B cell (primary cell): ENCODE measurements at regions not wholly inside any gene's neighbourhood (a gene's known extent, or its start where the extent isn't known, plus 50 kb on each side); places are given as distances from the start of the nearest gene placed in this dataset.

Experiments used
- ATAC-seq: fragments of 200-7000 bp; cut with Tn5 transposase; one replicate; pipeline ENCODE4 v1.10.0; 2021; ENCODE audit warnings: low read depth, mild to moderate bottlenecking, moderate number of reproducible peaks, moderate library complexity
- CTCF ChIA-PET: fragments of 350-600 bp; sonication (Branson Sonifier 250); formaldehyde crosslinking; loops from one replicate; lab custom pipeline; 2021; ENCODE audit warnings: antibody characterized with exemption, inconsistent platforms; lab: Charles Lee
- POLR2A ChIA-PET: fragments of 350-600 bp; sonication (Branson Sonifier 250); formaldehyde crosslinking; loops from one replicate; lab custom pipeline; 2021; ENCODE audit warnings: antibody characterized with exemption; lab: Charles Lee
- DNase-seq: peaks from one replicate; pipeline ENCODE4 v3.0.0; 2013
- H2AFZ ChIP-seq: 2 replicates; pipeline ENCODE4 v1.6.1; 2012; ENCODE audit warnings: mild to moderate bottlenecking, low read depth, low read length; ENCODE audit not compliant: insufficient read depth, poor library complexity, severe bottlenecking
- H3K27ac ChIP-seq, 2 donors: 1 replicate in 1 of 2; 2 replicates in 1 of 2; pipeline ENCODE4 v1.5.1; 2012 to 2013; ENCODE audit warnings: low read length in 2 of 2, mild to moderate bottlenecking in 2 of 2, moderate library complexity in 1 of 2
- H3K27me3 ChIP-seq, 4 experiments: fragments of 200-600 bp in 1 of 4; sonication (generic) in 1 of 4; replicated peaks in 1 of 4; 1 replicate in 2 of 4; 2 replicates in 2 of 4; pipeline versions ENCODE4 v1.6.1 to v1.7.0; 2013 to 2016; ENCODE audit warnings: low read length in 3 of 4, mild to moderate bottlenecking in 2 of 4, mixed read lengths in 1 of 4, moderate library complexity in 1 of 4; ENCODE audit not compliant: insufficient read depth in 4 of 4, control insufficient read depth in 3 of 4; ENCODE audit errors: control extremely low read depth in 1 of 4
- H3K36me3 ChIP-seq, 2 experiments: replicated peaks in 1 of 2; 1 replicate in 1 of 2; 2 replicates in 1 of 2; pipeline versions ENCODE4 v1.6.1 to v1.7.1; 2013; ENCODE audit warnings: low read length in 1 of 2; ENCODE audit not compliant: insufficient read depth in 2 of 2, control insufficient read depth in 1 of 2; ENCODE audit errors: control extremely low read depth in 1 of 2, extremely low read depth in 1 of 2
- H3K4me1 ChIP-seq, 2 donors: fragments of 200-600 bp in 1 of 2; sonication (generic) in 1 of 2; 1 replicate in 1 of 2; 2 replicates in 1 of 2; pipeline versions ENCODE4 v1.5.1 to v1.6.1; 2013 to 2017; ENCODE audit warnings: low read length in 2 of 2; ENCODE audit not compliant: control insufficient read depth in 2 of 2, insufficient read depth in 2 of 2
- H3K4me2 ChIP-seq: replicated peaks from 2 replicates; pipeline ENCODE3; 2012; ENCODE audit warnings: mild to moderate bottlenecking, low read depth, low read length; ENCODE audit not compliant: poor library complexity, severe bottlenecking
- H3K4me3 ChIP-seq, 5 experiments: fragments of 200-600 bp in 1 of 5; sonication (generic) in 1 of 5; 1 replicate in 3 of 5; 2 replicates in 2 of 5; pipeline versions ENCODE4 v1.5.1 to v1.7.0; 2011 to 2016; ENCODE audit warnings: low read length in 4 of 5, mild to moderate bottlenecking in 4 of 5, low read depth in 2 of 5, control low read depth in 1 of 5, moderate library complexity in 1 of 5; ENCODE audit not compliant: insufficient read depth in 1 of 5; ENCODE audit errors: control extremely low read depth in 1 of 5, extremely low read depth in 1 of 5
- H3K79me2 ChIP-seq: fragments of 200-600 bp; sonication (generic); one replicate; pipeline ENCODE4 v1.6.0; 2016; ENCODE audit warnings: low read length; ENCODE audit not compliant: control insufficient read depth, insufficient read depth
- H3K9ac ChIP-seq: fragments of 200-600 bp; sonication (generic); 2 replicates; pipeline ENCODE4 v1.6.1; 2017; ENCODE audit warnings: mild to moderate bottlenecking, low read length, moderate library complexity
- H3K9me3 ChIP-seq, 3 donors: one replicate each; pipeline versions ENCODE4 v1.6.1 to v1.7.1; 2013; ENCODE audit warnings: low read length in 2 of 3; ENCODE audit not compliant: control insufficient read depth in 2 of 3, insufficient read depth in 1 of 3; ENCODE audit errors: control extremely low read depth in 1 of 3
- H4K20me1 ChIP-seq: 2 replicates; pipeline ENCODE4 v1.6.0; 2012; ENCODE audit warnings: mild to moderate bottlenecking, low read length; ENCODE audit not compliant: insufficient read depth, control insufficient read depth, poor library complexity, severe bottlenecking
- H3K27ac Mint-ChIP-seq: one replicate; pipeline ENCODE4 v1.8.0; 2021; ENCODE audit warnings: mixed read lengths
- H3K27me3 Mint-ChIP-seq: one replicate; pipeline ENCODE4 v1.8.0; 2021; ENCODE audit warnings: mixed read lengths
- H3K4me1 Mint-ChIP-seq: one replicate; pipeline ENCODE4 v1.8.0; 2021; ENCODE audit warnings: mixed read lengths
- H3K4me3 Mint-ChIP-seq: one replicate; pipeline ENCODE4 v1.8.0; 2021; ENCODE audit warnings: mixed read lengths
- H3K9me3 Mint-ChIP-seq: one replicate; pipeline ENCODE4 v1.8.0; 2022; ENCODE audit warnings: mixed read lengths; ENCODE audit not compliant: insufficient read depth
- EZH2 ChIP-seq: IDR thresholded peaks from 2 replicates; pipeline ENCODE4 v1.6.1; 2012; ENCODE audit warnings: borderline replicate concordance, low read depth, mild to moderate bottlenecking, moderate library complexity, low read length; ENCODE audit not compliant: insufficient read depth, poor library complexity, severe bottlenecking
- WGBS: methylation state at CpG from one replicate; pipeline ENCODE4 v1.1.5; 2013; ENCODE audit warnings: missing lambda C conversion rate; ENCODE audit not compliant: insufficient coverage; 5-methylcytosine and 5-hydroxymethylcytosine counted together
- intact Hi-C: fragments of 100-400 bp; cut with micrococcal nuclease; formaldehyde crosslinking; loops from one replicate; pipeline ENCODE4 v1.10.0; 2022
- TF ChIP-seq, protein P1 (sequence below): fragments of 200-600 bp; IDR thresholded peaks from one replicate; pipeline ENCODE4 v1.8.0; 2022; ENCODE audit warnings: antibody characterized with exemption, mild to moderate bottlenecking

DNA sequence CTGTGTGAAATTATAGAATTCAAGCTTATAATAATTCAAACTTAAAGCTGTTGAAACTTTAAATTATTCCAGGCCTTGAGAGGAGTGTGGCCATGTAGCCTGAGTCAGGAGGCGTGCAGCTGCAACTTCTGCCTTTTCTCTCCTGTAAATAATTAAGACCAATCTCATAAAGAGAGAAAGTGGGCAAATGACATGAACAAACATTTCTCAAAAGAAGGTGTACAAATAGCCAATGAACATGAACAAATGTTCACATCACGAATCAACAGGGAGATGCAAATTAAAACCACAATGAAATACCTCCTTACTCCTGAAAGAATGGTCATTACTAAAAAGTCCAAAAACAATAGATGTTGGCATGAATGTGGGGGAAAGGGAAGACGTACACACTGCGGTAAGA is 149.1 kb upstream of the MYCN start:
- intact Hi-C loops, result no loop called here
- 100% methylated on average over 1 of the region's 4 CpGs for WGBS
- H3K9me3 Mint-ChIP-seq, result no peaks in the 10 kb centered on the region
- H3K4me3 ChIP-seq, result no peak overlapping the region
- ATAC-seq, result no peak
- H3K27me3 ChIP-seq, result no peaks in the 10 kb centered on the region
- H3K4me2 ChIP-seq, result no peak overlapping the region
- no peaks in the 10 kb centered on the region for H4K20me1 ChIP-seq
- no peak overlapping the region for H3K27ac Mint-ChIP-seq
- POLR2A ChIA-PET, result no interaction called here
- CTCF ChIA-PET, result no interaction called here
- H3K9ac ChIP-seq, result no peak overlapping the region
- no peak overlapping the region for H2AFZ ChIP-seq
- H3K27ac ChIP-seq, result no peak overlapping the region
- no peaks in the 10 kb centered on the region for H3K4me1 ChIP-seq
- no peak for TF ChIP-seq EZH2
- TF ChIP-seq, protein P1, sequence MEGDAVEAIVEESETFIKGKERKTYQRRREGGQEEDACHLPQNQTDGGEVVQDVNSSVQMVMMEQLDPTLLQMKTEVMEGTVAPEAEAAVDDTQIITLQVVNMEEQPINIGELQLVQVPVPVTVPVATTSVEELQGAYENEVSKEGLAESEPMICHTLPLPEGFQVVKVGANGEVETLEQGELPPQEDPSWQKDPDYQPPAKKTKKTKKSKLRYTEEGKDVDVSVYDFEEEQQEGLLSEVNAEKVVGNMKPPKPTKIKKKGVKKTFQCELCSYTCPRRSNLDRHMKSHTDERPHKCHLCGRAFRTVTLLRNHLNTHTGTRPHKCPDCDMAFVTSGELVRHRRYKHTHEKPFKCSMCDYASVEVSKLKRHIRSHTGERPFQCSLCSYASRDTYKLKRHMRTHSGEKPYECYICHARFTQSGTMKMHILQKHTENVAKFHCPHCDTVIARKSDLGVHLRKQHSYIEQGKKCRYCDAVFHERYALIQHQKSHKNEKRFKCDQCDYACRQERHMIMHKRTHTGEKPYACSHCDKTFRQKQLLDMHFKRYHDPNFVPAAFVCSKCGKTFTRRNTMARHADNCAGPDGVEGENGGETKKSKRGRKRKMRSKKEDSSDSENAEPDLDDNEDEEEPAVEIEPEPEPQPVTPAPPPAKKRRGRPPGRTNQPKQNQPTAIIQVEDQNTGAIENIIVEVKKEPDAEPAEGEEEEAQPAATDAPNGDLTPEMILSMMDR, result no peak
- peaks cover 0 to 3% (median 0%) of the 10 kb centered on the region in 3 donors for H3K9me3 ChIP-seq
- H3K79me2 ChIP-seq, result no peaks in the 10 kb centered on the region
- peaks cover 6% of the 10 kb centered on the region for H3K27me3 Mint-ChIP-seq
- DNase-seq, result no peak
- H3K36me3 ChIP-seq, result no peaks in the 10 kb centered on the region
- no peak overlapping the region for H3K4me3 Mint-ChIP-seq
- H3K4me1 Mint-ChIP-seq, result no peaks in the 10 kb centered on the region

DNA sequence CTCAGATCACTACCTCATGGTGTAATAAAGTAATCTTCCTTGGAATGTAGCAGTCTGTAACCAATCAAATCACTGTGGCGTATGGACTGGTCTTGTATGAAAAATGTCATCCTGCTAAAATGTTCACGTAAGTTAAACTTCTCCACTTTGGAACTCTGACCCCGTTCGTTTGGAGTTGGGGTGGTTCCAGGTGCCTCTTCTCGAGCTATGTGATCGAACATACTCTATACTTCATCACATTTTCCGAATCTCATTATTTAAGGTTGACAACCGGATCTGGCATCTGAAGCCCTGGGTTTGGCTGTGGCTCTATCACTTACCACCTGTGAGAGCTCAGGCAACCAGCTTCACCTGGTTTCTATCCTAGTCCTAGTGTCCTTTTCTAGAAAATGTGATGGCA is 148.0 kb upstream of the MYCN start:
- Histone ChIP-seq H3K27ac (no peak overlapping the region), H3K9me3 (peaks cover 0 to 3% (median 0%) of the 10 kb centered on the region in 3 donors), H3K9ac (no peak overlapping the region), H3K4me2 (no peak overlapping the region), H3K4me3 (no peak overlapping the region), H4K20me1 (no peaks in the 10 kb centered on the region), H3K36me3 (no peaks in the 10 kb centered on the region), H2AFZ (no peak overlapping the region), H3K79me2 (no peaks in the 10 kb centered on the region), H3K27me3 (no peaks in the 10 kb centered on the region), H3K4me1 (no peaks in the 10 kb centered on the region)
- H3K9me3 Mint-ChIP-seq, result no peaks in the 10 kb centered on the region
- H3K27me3 Mint-ChIP-seq, result peaks cover 6% of the 10 kb centered on the region
- ChIA-PET POLR2A (no interaction called here), CTCF (no interaction called here)
- 95% methylated on average over 7 of the region's 8 CpGs for WGBS
- intact Hi-C loops, result no loop called here
- no peak for TF ChIP-seq EZH2
- TF ChIP-seq, protein P1, result no peak
- no peak for DNase-seq
- H3K27ac Mint-ChIP-seq, result no peak overlapping the region
- no peak overlapping the region for H3K4me3 Mint-ChIP-seq
- no peaks in the 10 kb centered on the region for H3K4me1 Mint-ChIP-seq
- no peak for ATAC-seq
